ENCODE measurements at regions not wholly inside any gene's neighbourhood (a gene's known extent, or its start where the extent isn't known, plus 50 kb on each side); places are given as distances from the start of the nearest gene placed in this dataset.
"Not testable (repeated sequence)": the region's sequence is repeated elsewhere in the genome, so short reads cannot be mapped to it uniquely, and the experiment has no call there.

GRCh38 chr2:120641366-120641771 lies 94.3 kb upstream of the GLI2 start:
- no peak overlapping the region for H3K4me3 ChIP-seq
- H3K36me3 ChIP-seq = no peaks in the 10 kb centered on the region
- H3K4me1 ChIP-seq = no peaks in the 10 kb centered on the region
- H3K9me3 ChIP-seq = peaks cover 0 to 13% (median 0%) of the 10 kb centered on the region in 4 donors
- H3K27ac ChIP-seq = no peak overlapping the region
- DNase-seq (ENCODE audit: low spot score in 2 of 2) = no peak
- no peaks in the 10 kb centered on the region for H3K27me3 ChIP-seq
- WGBS, 2 donors = 71 to 72% methylated on average over 5 of the region's 5 CpGs
- TF ChIP-seq POLR2A (IDR thresholded peaks at IDR 0.05) = no peak
- TF ChIP-seq, protein P1, sequence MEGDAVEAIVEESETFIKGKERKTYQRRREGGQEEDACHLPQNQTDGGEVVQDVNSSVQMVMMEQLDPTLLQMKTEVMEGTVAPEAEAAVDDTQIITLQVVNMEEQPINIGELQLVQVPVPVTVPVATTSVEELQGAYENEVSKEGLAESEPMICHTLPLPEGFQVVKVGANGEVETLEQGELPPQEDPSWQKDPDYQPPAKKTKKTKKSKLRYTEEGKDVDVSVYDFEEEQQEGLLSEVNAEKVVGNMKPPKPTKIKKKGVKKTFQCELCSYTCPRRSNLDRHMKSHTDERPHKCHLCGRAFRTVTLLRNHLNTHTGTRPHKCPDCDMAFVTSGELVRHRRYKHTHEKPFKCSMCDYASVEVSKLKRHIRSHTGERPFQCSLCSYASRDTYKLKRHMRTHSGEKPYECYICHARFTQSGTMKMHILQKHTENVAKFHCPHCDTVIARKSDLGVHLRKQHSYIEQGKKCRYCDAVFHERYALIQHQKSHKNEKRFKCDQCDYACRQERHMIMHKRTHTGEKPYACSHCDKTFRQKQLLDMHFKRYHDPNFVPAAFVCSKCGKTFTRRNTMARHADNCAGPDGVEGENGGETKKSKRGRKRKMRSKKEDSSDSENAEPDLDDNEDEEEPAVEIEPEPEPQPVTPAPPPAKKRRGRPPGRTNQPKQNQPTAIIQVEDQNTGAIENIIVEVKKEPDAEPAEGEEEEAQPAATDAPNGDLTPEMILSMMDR (IDR thresholded peaks at IDR 0.05) = no peak
- no peak for TF ChIP-seq EP300 (IDR thresholded peaks at IDR 0.05)

GRCh38 chr2:120642646-120643045 lies 93.0 kb upstream of the GLI2 start:
- H3K27ac ChIP-seq = no peak overlapping the region
- TF ChIP-seq EP300 (IDR thresholded peaks at IDR 0.05) (no peak), POLR2A (IDR thresholded peaks at IDR 0.05) (no peak)
- no peaks in the 10 kb centered on the region for H3K36me3 ChIP-seq
- H3K4me1 ChIP-seq = no peaks in the 10 kb centered on the region
- no peak for DNase-seq (ENCODE audit: low spot score in 2 of 2)
- H3K27me3 ChIP-seq = no peaks in the 10 kb centered on the region
- peaks cover 0 to 13% (median 0%) of the 10 kb centered on the region in 4 donors for H3K9me3 ChIP-seq
- WGBS, 2 donors = 83 to 93% methylated on average over 4 of the region's 4 CpGs
- H3K4me3 ChIP-seq = no peak overlapping the region

GRCh38 chr2:120646994-120647393 lies 88.7 kb upstream of the GLI2 start:
- H3K4me3 ChIP-seq = no peak overlapping the region
- H3K9me3 ChIP-seq = peaks cover 0 to 31% (median 9%) of the 10 kb centered on the region in 4 donors
- DNase-seq (ENCODE audit: low spot score in 2 of 2) = no peak
- TF ChIP-seq, protein P1 (IDR thresholded peaks at IDR 0.05) = no peak
- TF ChIP-seq POLR2A (IDR thresholded peaks at IDR 0.05) = no peak
- TF ChIP-seq EP300 (IDR thresholded peaks at IDR 0.05) = no peak
- WGBS, 2 donors = 73 to 78% methylated on average over 3 of the region's 3 CpGs
- H3K36me3 ChIP-seq = no peaks in the 10 kb centered on the region
- H3K27me3 ChIP-seq = no peaks in the 10 kb centered on the region
- no peak overlapping the region for H3K27ac ChIP-seq
- H3K4me1 ChIP-seq = no peaks in the 10 kb centered on the region

GRCh38 chr2:120647487-120647886 lies 88.2 kb upstream of the GLI2 start:
- TF ChIP-seq EP300 (IDR thresholded peaks at IDR 0.05) (no peak), POLR2A (IDR thresholded peaks at IDR 0.05) (no peak)
- TF ChIP-seq, protein P1 (IDR thresholded peaks at IDR 0.05) = no peak
- no peak overlapping the region for H3K4me3 ChIP-seq
- peaks cover 0 to 35% (median 9%) of the 10 kb centered on the region in 4 donors for H3K9me3 ChIP-seq
- H3K4me1 ChIP-seq = no peaks in the 10 kb centered on the region
- H3K27ac ChIP-seq = no peak overlapping the region
- no peaks in the 10 kb centered on the region for H3K27me3 ChIP-seq
- no peaks in the 10 kb centered on the region for H3K36me3 ChIP-seq
- 63 to 73% methylated on average over 6 of the region's 6 CpGs for WGBS, 2 donors
- DNase-seq (ENCODE audit: low spot score in 2 of 2) = no peak

- H3K9me3 ChIP-seq = peaks cover 0 to 35% (median 9%) of the 10 kb centered on the region in 4 donors
- 87 to 90% methylated on average over 7 of the region's 7 CpGs for whole genome bisulfite sequencing, 2 donors
- H3K27ac ChIP-seq; DNase-seq (ENCODE audit: low spot score in 2 of 2); H3K4me3 ChIP-seq; H3K36me3 ChIP-seq; H3K4me1 ChIP-seq: not testable (repeated sequence)
- H3K27me3 ChIP-seq = peaks cover 0 to 12% of the 10 kb centered on the region in 2 donors
Observed at GRCh38 chr2:120649381-120649780, 86.3 kb upstream of the GLI2 start.

- TF ChIP-seq, protein P1 (IDR thresholded peaks at IDR 0.05) = no peak
- TF ChIP-seq POLR2A (IDR thresholded peaks at IDR 0.05) = no peak
- no peak for TF ChIP-seq EP300 (IDR thresholded peaks at IDR 0.05)
- WGBS, 2 donors = 79 to 92% methylated on average over 1 of the region's 1 CpG
- no peak for DNase-seq (ENCODE audit: low spot score in 2 of 2)
- H3K4me1 ChIP-seq = peaks cover 0 to 9% (median 0%) of the 10 kb centered on the region in 4 donors
- no peak overlapping the region for H3K4me3 ChIP-seq
- H3K27ac ChIP-seq = no peak overlapping the region
- peaks cover 0 to 35% (median 9%) of the 10 kb centered on the region in 4 donors for H3K9me3 ChIP-seq
- no peaks in the 10 kb centered on the region for H3K36me3 ChIP-seq
- H3K27me3 ChIP-seq = peaks cover 0 to 19% of the 10 kb centered on the region in 2 donors
Observed at GRCh38 chr2:120650022-120650644, 85.5 kb upstream of the GLI2 start.
